DMS153 (cell line): ENCODE measurements at regions not wholly inside any gene's neighbourhood (a gene's known extent, or its start where the extent isn't known, plus 50 kb on each side); places are given as distances from the start of the nearest gene placed in this dataset.
A peak's percentile ranks its signal among the peaks of the same experiment; 100 is the strongest.
"Not testable (repeated sequence)": the region's sequence is repeated elsewhere in the genome, so short reads cannot be mapped to it uniquely, and the experiment has no call there.

Experiments used
- DNase-seq: peaks from one replicate; lab custom pipeline; 2025; lab: John Stamatoyannopoulos, UW

DNA sequence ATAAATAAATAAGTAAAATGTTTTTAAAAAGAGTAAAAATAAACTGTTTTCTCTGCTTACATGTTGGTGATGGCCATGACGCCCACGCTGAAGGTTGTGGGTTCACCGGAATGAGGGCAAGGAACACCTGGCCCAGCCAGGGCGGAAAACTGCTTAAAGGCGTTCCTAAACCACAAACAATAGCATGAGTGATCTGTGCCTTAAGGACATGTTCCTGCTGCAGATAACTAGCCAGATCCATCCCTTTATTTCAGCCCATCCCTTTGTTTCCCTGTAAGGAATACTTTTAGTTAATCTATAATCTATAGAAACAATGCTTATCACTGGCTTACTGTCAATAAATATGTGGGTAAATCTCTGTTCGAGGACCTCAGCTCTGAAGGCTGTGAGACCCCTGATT is 63.3 kb upstream of the CEP78 start:
- not testable (repeated sequence) for DNase-seq

DNA sequence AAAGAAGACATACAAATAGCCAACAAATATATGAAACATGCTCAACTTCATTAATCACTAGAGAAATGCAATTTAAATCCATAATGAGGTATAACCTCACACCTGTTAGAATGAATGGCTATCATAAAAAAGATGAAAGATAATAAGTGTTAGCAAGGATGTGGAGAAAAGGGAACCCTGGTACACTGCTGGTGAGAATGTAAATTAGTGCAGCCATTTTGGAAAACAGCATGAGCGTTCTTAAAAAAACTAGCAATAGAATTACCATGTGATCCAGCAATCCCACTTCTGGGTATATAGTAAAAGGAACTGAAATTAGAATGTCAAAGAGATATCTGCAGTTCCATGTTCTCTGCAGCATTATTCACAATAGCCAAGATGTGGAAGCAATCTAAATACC is 64.2 kb upstream of the CEP78 start:
- no peak for DNase-seq

GRCh38 chr9:78169125-78169524 is 66.8 kb upstream of the CEP78 start:
- DNase-seq: no peak

DNA sequence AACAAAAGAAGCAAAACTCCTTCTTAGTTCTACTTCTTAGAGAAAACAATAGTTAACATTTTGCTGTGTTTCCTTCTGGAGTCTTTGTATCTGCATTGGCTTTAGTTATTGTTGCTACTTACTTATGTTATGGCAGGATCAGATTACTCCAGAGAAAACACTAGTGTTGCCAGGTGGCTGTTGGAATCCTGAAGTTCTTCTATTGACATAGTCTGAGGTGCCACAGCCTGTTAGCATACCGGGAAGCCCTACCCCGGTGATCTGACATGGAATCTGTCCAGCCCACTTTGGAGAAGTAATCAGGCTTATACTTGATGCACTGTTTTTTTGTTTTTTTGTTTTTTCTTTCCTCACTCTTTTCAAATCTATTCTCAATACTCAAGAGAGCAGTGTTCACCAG is 68.5 kb upstream of the CEP78 start:
- peak; percentile 82 for DNase-seq

GRCh38 chr9:78163834-78164233 is 72.0 kb upstream of the CEP78 start:
- no peak for DNase-seq

- DNase-seq: no peak
Measured at GRCh38 chr9:78158286-78158685, 77.6 kb upstream of the CEP78 start.

- no peak for DNase-seq
Measured at GRCh38 chr9:78150983-78151356, 84.9 kb upstream of the CEP78 start.

- no peak for DNase-seq
Measured at GRCh38 chr9:78150312-78150982, 85.4 kb upstream of the CEP78 start.

DNA sequence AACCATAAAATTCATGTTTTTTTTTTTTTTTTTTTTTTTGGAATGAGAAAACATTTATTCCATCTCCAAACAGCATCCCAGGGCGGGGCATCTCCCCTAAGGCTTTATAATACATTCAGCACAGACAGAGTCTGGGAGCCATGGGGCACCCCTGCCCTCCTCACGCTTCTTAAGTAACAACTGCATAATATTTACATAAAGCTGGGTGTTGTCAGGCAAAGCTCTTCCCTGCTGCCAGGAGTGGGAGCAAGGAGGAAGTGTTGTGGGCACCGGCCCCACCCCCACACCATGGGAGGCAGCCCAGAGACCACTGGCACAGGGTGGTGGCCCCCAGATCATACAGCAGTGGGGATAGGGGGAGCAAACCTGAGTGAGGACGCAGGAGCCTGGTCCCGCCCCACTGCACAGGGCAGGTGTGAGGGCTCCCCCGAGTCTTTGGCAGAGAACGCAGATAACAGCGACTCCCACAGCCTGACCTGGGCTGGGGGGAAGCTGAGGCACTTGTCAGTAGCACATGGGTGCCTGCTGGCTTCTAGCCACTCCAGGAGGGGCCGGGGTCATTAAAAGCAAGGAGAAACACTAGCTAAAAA is 86.1 kb upstream of the CEP78 start:
- DNase-seq: peak; percentile 36

DNA sequence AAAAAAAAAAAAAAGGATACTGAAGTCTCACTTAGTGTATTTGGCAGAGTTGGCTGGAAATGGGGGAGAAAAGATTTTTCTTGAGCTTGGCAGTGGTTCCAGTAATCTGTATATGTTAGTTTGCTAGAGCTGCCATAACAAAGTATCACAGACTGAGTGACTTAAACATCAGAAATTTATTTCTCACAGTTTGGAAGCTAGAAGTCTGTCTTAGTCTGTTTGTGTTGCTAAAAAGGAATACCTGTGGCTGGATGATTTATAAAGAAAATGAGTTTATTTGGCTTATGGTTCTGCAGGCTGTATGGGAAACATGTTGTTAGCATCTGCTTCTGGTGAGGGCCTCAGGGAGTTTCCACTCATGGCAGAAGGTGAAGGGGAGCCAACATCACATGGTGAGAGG is 89.6 kb upstream of the CEP78 start:
- no peak for DNase-seq

GRCh38 chr9:78144663-78145377 is 91.1 kb upstream of the CEP78 start:
- DNase-seq: no peak

- no peak for DNase-seq
Measured at GRCh38 chr9:78144008-78144381, 91.9 kb upstream of the CEP78 start.

DNA sequence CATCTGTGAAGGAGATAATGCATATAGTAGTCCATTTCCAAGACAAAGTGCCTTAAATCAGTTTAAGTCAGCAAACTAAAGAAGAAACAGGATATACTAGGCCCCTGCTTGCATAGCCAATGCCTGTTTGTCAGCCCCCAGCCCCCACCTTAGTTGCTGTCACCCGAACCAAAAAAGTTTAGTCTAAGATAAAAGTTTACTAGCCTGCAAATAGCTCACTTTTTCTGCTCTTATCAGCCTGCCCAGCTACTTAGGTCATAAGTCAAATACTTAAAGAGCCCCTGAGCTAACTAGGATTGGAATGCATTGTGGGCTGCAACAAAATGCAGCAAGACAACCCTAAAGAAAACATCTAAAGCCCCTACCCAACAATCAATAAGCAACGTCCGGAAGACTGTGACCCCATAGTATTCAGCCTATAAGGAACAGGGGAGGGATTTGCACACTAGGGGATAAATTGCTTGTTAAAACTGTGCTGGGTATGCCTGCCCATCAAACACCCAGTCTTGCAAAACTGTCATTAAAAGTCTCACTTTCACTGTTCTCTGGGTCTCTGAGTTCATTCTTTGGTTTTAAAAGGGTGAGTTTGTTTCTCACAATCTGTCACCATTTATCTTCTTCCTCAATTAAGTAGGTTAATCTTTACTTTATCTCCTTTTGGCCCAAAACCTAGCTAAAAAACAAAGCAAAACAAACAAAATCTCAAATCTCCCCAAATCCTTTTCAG is 92.4 kb upstream of the CEP78 start:
- no peak for DNase-seq

- DNase-seq: not testable (repeated sequence)
Measured at GRCh38 chr9:78142264-78142663, 93.6 kb upstream of the CEP78 start.

DNA sequence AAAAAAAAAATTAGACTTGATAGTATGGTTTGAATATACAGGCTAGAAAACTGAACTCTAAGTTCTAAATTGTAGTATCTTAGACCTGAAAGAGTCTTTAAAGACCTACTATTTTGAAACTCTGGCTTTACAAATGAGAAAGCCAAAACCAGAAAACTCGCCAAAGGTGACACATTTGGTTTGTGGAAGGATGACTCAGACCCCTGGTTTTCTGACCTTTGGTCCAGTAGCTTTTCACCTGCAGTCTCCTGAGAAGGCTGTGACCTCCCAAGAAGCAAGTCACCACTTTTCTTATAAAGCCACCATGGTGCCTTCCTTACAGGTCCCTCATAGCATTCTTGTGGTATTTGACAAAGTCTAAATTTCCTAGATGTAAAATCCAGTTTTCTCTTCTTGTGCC is 102.1 kb upstream of the CEP78 start:
- DNase-seq: no peak

- DNase-seq: peak; percentile 10
Measured at GRCh38 chr9:78132701-78133058, 101.1 kb upstream of the GNAQ start.

DNA sequence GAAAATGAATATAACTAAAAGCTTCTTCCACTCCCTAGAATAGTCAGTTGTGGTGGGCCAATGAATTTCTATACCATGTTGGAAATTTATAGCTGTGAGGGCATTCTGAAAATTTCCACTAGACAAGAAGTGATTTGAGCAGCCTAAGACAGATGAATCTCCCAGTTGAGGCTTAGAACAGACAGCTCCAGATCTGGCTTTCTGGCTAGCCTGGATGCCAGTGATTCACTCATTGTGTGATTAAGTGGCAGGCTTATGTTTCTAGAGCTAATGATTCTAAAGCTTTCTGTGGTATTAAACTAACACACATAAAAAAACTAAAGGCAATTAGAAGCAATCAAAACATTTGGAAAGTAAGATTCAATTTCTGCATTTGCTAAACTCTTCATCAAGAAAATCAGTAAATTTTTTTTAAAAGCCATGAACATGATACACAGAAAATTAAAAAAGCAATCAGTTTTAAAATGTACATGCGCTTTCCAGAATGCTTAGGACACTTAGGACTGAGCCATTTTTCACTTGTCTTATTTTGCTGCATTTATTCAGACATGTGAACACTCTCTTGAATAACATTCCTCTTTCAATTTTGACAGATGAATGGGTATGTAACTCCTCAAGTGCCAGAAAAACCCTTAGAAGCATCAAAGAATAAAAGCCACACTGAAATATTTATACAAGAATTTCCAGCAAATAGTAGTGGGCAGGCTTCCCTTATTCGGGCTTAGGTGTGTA is 100.5 kb upstream of the GNAQ start:
- no peak for DNase-seq

- no peak for DNase-seq
Measured at GRCh38 chr9:78130853-78131252, 99.2 kb upstream of the GNAQ start.

DNA sequence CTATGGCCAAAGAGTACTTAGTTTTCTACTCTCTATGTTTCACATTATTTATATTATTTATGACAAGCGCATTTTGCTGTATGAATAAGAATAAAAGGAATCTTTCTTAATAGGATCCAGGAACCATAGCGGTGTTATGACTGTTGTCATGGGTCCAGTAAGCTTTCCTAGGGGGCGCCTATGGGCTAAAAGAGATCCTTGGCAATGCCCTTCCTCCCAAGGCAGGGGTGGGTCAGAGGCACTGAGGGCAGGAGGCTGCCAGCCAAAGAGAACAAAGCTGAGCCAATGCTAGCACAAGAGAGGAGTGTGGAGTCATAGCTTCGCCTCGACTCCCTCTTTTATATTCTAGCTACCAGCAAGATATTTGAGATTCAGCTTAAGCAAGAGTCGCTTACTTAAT is 98.4 kb upstream of the GNAQ start:
- DNase-seq: no peak

GRCh38 chr9:78127279-78128225 is 95.9 kb upstream of the GNAQ start:
- DNase-seq: no peak

DNA sequence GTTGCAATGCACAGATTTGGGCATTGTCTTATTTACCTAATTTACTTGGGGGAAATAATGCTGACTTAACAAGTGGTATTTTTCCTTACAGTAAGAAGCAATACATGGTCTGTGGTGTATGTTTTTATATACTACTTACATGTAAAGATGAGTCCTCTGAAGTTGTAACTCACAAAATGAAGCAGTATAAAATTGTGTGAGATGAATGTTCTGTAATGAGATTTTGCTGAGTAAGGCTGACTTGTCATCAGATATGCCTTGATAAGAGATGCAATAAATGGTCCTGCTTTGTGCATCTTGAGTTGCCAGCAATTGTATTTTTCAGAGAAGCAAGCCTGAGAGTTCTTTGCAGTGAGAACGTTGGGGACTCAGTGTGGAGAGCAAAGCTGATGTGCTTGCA is 92.2 kb upstream of the GNAQ start:
- DNase-seq: no peak
